ENCODE measurements at regions not wholly inside any gene's neighbourhood (a gene's known extent, or its start where the extent isn't known, plus 50 kb on each side); places are given as distances from the start of the nearest gene placed in this dataset.
"Not testable (repeated sequence)": the region's sequence is repeated elsewhere in the genome, so short reads cannot be mapped to it uniquely, and the experiment has no call there.

DNA sequence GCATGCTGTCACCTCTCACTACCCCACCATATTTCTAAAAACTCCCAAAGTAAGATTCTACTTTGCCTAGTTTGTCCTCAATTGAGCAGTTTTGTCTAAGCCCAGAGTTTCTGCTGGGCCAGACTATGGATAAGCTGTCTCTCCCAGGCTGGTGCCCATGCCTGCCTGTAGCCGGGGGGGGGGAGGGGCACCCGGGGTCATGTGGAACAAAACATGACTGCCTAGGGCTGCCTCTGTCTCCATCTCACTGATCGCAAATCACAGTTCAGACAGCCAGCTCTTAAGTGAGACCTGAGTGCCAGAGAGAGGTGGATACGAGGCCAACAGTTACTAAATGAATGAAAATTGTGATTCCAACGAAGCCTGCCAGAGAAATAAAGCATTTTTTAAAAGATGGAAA lies 78.8 kb upstream of the RPRML start:
- ATAC-seq: no peak
- H3K36me3 ChIP-seq: peaks cover 0 to 29% of the 10 kb centered on the region in 2 donors
- TF ChIP-seq, protein P1, sequence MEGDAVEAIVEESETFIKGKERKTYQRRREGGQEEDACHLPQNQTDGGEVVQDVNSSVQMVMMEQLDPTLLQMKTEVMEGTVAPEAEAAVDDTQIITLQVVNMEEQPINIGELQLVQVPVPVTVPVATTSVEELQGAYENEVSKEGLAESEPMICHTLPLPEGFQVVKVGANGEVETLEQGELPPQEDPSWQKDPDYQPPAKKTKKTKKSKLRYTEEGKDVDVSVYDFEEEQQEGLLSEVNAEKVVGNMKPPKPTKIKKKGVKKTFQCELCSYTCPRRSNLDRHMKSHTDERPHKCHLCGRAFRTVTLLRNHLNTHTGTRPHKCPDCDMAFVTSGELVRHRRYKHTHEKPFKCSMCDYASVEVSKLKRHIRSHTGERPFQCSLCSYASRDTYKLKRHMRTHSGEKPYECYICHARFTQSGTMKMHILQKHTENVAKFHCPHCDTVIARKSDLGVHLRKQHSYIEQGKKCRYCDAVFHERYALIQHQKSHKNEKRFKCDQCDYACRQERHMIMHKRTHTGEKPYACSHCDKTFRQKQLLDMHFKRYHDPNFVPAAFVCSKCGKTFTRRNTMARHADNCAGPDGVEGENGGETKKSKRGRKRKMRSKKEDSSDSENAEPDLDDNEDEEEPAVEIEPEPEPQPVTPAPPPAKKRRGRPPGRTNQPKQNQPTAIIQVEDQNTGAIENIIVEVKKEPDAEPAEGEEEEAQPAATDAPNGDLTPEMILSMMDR (IDR thresholded peaks at IDR 0.05): no peak
- H3K4me1 ChIP-seq: no peaks in the 10 kb centered on the region
- no peaks in the 10 kb centered on the region for H3K9me3 ChIP-seq
- no peak overlapping the region for H3K4me3 ChIP-seq
- no peak for DNase-seq
- no peak overlapping the region for H3K27ac ChIP-seq
- H3K27me3 ChIP-seq: no peaks in the 10 kb centered on the region
- intact Hi-C loops (cut with DNase I): no loop called here

DNA sequence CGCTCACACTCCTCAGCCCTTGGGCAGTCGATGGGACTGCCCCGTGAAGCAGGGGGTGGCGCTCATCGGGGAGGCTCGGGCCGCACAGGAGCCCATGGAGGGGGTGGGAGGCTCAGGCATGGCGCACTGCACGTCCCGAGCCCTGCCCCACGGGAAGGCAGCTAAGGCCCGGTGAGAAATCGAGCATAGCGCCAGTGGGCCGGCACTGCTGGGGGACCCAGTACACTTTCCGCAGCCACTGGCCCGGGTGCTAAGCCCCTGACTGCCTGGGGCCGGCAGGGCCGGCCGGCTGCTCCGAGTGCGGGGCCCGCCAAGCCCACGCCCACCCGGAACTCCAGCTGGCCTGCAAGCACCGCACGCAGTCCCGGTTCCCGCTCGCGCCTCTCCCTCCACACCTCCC lies 78.2 kb upstream of the RPRML start:
- H3K4me3 ChIP-seq; H3K27ac ChIP-seq; H3K9me3 ChIP-seq; intact Hi-C loops (cut with DNase I); ATAC-seq; H3K4me1 ChIP-seq; H3K27me3 ChIP-seq: not testable (repeated sequence)
- DNase-seq: peak in 1 of 4 donors; percentile 68
- peaks cover 0 to 32% of the 10 kb centered on the region in 2 donors for H3K36me3 ChIP-seq

DNA sequence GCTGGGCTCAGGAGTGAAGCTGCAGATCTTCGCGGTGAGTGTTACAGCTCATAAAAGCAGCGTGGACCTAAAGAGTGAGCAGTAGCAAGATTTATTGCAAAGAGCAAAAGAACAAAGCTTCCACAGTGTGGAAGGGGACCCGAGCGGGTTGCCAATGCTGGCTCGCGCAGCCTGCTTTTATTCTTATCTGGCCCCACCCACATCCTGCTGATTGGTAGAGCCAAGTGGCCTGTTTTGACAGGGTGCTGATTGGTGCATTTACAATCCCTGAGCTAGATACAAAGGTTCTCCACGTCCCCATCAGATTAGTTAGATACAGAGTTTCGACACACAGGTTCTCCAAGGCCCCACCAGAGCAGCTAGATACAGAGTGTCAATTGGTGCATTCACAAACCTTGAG lies 77.6 kb upstream of the RPRML start:
- DNase-seq; H3K27ac ChIP-seq; H3K4me3 ChIP-seq; H3K4me1 ChIP-seq; ATAC-seq; H3K27me3 ChIP-seq; intact Hi-C loops (cut with DNase I); H3K9me3 ChIP-seq: not testable (repeated sequence)
- H3K36me3 ChIP-seq: peaks cover 0 to 34% of the 10 kb centered on the region in 2 donors
